IPS-18c (cell line): ENCODE measurements at regions not wholly inside any gene's neighbourhood (a gene's known extent, or its start where the extent isn't known, plus 50 kb on each side); places are given as distances from the start of the nearest gene placed in this dataset.
"Not testable (repeated sequence)": the region's sequence is repeated elsewhere in the genome, so short reads cannot be mapped to it uniquely, and the experiment has no call there.

Experiments used
- H3K4me3 ChIP-seq: 2 replicates; pipeline ENCODE4 v1.7.0; 2013; ENCODE audit warnings: low read depth, mild to moderate bottlenecking, low read length, moderate library complexity; ENCODE audit not compliant: insufficient read depth
- H3K9me3 ChIP-seq: one replicate; pipeline ENCODE4 v1.6.1; 2013; ENCODE audit warnings: mild to moderate bottlenecking, low read length, moderate library complexity; ENCODE audit not compliant: control insufficient read depth, insufficient read depth

DNA sequence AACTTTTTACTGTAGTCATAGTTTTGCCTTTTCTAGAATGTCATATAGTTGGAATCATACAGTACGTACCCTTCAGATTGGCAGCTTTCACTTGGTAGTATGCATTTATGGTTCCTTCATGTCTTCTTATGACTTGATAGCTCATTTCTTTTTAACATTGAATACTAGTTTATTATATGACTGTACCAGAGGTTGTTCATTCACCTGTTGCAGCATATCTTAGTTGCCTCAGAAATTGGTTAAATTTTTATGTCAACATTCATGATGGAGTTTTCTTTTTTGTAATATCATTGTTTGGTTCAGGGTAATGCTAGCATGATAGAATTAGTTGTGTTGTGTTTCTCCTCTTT, 94.8 kb upstream of the CDK13 start:
- H3K4me3 ChIP-seq = no peak overlapping the region

DNA sequence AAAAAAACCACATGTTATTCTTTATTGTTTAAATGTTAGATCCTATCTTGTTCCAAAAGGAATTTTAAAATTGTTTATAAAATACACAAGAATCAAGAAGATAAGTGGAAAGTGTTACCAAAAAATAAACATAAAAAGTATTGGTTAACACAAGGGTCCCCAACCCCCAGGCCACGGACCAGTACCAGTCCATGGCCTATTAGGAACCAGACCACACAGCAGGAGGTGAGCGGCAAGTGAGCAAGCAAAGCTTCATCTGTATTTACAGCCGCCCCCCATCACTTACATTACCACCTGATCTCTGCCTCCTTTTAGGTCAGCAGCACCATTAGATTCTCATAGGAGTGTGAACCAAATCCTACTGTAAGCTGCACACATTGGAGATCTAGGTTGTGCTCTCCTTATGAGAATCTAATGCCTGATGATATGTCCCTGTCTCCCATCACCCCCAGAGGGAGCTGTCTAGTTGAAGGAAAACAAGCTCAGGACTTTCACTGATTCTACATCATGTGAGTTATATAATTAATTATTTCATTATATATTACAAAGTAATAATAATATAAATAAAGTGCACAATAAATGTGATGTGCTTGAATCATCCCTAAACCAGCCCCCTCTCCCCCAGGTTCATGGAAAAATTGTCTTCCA, 86.3 kb upstream of the CDK13 start:
- H3K4me3 ChIP-seq, H3K9me3 ChIP-seq: not testable (repeated sequence)

More for the DNA sequence above, 94.8 kb upstream of the CDK13 start:
- H3K9me3 ChIP-seq = no peaks in the 10 kb centered on the region

DNA sequence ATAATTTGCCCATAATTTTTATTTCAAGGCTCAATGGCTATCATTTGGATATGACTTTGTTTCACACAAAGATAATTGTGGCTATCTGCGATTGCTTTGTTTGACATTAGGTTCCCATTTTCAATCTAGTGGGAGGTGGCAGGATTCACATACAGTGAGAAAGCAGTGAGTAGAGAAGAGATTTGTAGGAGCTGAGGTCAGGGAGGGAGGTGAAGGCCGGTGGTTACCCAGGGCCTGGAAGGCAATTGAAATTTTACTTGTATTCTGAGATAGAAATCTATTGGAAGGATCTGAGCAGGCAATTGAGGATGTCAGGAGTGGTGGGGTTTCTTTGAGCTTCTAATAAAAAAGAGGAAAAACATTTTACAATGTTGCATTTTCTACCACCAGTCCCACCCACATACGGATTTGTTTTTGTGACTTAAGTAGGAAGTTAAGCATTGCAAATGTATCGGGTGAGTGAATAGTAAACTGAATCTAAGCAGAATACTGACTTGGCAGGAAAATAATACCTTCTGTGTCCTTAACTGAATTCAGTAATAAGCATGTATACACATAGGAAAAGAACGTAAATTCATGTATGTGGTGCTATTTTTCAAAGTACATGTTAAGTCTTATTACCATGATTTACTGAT, 80.1 kb upstream of the CDK13 start:
- H3K9me3 ChIP-seq, H3K4me3 ChIP-seq: not testable (repeated sequence)

DNA sequence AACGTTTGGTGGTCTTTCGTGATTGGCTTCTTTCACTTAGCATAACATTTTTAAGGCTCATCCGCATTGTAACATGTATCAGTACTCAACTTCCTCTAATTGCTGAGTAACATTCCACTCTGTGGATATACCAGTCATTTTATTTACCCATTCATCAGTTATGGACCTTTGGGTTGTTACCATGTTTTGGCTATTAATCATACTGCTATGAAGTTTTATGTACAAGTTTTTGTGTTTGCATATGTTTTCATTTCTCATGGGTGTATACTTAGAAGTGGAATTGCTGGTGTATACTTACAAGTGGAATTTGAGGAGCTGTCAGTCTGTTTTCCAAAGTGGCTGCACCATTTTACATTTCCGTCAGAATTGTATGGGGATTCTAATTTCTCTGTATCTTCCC, 78.4 kb upstream of the CDK13 start:
- not testable (repeated sequence) for H3K4me3 ChIP-seq, H3K9me3 ChIP-seq

DNA sequence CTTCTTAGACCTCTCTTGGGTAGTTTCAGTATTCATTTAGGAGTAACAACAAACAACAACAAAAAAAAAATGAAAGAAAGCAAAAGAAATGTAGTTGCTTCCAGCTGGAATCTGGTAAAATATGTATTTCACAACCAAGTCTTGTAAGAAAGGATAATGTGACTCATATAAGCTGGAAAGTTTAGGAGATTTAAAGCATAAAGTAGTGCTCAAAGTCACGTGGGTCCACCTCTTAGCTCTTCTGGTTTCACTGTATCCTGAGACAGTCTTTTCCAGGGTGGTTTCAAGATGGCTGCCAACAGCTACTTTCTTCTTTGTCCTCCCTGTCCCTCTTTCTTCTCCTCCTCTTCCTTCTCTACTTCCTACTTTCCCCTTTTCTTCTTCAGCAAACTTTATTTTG, 69.5 kb upstream of the CDK13 start:
- Histone ChIP-seq H3K9me3 (peaks cover 9% of the 10 kb centered on the region), H3K4me3 (no peak overlapping the region)

DNA sequence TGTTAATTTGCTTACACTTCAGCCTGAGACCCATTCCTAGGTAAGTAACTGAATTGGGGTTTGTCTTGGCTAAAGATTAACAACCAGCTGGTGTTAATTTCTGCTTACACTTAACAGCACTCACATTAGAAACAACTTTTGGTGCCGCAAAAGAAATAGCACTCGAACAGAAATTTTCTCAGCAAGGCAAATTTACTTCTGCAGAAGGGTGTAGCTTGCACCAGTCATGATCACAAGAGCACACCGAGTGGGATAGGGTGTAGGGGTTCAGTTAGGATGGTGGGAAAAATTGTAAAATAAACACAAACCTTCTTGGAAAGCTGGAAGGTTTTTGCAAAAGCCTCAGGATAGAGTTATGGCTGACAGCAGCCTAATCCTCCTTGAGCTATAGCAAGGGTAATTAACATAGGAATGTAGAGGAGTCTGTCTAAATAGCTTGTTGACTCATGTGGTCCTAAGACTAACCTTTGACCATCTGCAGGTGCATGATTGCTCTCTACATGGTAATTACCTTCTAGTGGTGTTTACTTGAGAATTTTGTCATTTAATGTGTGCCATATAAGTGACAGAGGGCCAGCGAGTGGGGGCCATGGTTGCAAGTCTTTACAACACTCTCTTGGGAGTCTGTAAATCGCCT, 67.8 kb upstream of the CDK13 start:
- H3K4me3 ChIP-seq = no peak overlapping the region

DNA sequence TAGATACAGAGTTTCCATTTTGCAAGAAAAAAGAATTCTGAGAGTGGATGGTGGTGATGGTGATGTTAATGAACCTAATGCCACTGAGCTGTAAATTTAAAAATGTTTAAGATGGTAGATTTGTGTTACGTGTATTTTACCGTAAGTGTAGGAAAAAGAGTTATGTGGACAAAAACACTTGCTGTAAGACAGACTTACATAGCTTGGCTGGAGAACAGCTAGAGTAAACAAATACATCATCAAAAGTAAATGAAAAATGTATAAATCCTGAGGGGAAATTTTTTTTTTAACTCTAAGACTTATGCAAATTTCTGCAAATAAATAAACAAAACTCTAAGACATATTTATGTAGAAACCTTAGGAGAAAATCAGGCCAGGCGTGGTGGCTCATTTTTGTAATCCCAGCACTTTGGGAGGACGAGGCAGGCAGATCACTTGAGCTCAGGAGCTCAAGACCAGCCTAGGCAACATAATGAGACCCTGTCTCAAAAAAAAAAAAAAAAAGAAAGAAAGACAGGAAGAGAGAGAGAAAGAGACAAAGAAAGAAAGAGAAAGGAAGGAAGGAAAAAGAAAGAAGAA, 66.2 kb upstream of the CDK13 start:
- H3K9me3 ChIP-seq = peaks cover 9% of the 10 kb centered on the region
- H3K4me3 ChIP-seq = no peak overlapping the region

More for the DNA sequence above, 67.8 kb upstream of the CDK13 start:
- H3K9me3 ChIP-seq = peaks cover 9% of the 10 kb centered on the region

DNA sequence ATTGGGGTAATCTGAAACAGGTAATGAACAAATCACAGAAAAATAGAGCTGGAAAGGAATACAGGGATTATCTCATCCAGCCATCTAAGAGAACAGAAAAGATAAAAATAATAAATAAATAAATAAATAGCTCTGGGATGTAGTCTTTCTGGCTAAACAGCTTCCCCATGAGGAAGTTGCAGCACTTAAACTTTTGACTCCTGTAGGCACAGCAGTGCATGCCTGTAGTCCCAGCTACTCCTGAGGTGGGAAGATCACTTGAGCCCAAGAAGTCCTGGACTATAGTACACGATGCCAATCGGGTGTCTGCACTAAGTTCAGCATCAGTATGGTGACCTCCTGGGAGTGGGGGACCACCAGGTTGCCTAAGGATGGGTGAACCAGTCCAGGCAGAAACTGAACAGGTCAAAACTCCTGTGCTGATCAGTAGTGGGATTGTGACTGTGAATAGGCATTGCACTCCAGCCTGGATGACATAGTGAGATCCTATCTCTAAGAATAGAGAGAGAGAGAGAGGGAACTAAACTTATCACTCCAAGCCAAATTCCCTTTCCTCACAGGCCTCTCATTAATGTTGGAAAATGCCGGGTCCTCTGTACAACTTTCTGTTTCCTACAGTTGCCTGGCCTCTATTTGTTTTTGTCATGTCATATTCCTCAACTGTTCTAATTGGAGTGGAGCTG, 61.7 kb upstream of the CDK13 start:
- no peak overlapping the region for H3K4me3 ChIP-seq
- no peaks in the 10 kb centered on the region for H3K9me3 ChIP-seq

DNA sequence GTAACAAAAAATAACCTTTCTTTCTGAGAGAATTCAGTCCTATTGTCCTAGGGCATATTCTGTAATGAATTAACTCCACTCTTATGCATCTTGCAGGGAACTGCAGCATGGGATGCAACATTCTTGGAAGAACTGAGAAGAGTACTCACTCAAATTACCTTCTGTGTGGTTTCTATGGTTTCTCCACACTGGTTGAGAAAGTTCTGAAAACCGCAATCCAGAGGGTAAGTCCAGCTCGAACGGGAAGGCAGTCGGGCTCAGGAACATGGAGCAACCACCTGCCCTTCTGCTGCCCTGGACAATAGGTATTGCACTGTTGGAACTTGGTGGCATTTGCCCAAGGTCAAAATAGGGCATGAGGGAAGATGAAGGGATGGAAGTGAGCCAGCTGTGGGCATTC, 59.6 kb upstream of the CDK13 start:
- Histone ChIP-seq H3K9me3 (no peaks in the 10 kb centered on the region), H3K4me3 (no peak overlapping the region)

DNA sequence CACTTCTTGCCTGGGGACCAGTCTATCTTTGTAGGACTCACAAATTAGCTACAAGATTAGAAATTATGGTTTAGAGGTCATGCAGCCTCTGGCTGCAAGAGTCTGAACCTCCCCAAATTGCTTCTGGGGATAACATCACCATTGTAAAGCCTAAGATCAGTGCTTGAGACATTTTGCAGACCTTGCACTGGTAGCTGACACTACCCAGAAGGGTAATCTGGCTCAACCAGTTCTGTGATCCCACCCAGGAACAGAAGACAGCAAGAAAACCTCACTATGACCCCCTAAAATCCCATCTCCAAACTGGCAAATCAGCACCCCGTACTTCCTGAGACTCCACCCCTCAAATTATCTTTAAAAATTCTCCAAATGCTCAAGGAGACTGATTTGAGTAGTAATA, 58.2 kb upstream of the CDK13 start:
- Histone ChIP-seq H3K4me3 (no peak overlapping the region), H3K9me3 (no peaks in the 10 kb centered on the region)

DNA sequence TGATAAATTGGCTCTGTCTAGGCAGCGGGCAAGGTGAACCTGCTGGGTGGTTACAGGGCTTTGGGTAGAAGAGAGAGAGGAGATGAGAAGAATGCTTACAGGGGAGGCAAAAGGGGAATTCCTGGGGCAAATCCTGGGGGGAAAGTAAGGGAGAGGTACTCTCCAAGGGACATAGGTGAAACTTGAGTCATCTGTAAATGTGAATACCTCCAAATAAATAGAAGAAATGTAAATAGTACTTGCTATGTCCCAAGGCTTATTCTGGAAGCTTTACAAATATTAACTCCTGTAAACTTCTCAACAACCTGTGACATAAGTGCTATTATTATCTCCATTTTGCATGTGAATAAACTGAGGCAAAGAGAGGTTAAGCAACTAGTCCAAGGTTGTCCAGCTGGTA, 57.7 kb upstream of the CDK13 start:
- Histone ChIP-seq H3K4me3 (no peak overlapping the region), H3K9me3 (no peaks in the 10 kb centered on the region)

DNA sequence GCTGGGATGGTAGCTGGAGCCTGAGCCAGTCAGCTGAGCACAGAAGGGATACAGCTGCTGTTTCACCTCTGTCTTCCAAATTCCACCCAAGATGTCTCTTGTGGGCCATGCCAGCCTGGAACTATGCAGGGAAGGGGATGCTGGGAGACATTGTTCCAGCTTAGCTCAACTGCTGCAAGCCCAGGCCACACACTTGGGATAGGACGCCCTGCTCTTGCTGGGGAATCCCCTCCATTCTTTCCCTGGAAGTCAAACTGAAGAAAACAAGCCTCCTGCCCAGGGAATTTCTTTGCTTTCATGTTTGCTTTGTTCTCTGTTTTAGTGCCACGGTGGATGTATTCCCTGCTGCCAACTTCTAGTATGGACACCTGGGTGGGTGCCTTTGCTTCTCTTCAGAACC, 55.2 kb upstream of the CDK13 start:
- H3K4me3 ChIP-seq = no peak overlapping the region

DNA sequence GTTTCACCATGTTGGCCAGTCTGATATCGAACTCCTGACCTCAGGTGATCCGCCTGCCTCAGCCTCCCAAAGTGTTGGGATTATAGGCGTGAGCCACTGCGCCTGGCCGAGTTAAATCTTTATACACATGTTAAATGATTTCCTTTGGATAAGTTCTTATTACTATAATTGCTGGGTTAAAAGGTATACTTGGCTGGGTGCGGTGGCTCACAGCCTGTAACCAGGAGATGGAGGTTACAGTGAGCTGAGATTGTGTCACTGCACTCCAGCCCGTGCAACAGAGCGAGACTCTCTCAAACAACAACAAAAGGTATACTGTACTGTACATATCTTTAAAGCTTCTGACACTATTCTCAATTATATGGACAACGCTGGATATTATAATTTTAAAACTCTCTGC, 53.2 kb upstream of the CDK13 start:
- Histone ChIP-seq H3K9me3 (no peaks in the 10 kb centered on the region), H3K4me3 (no peak overlapping the region)

More for the DNA sequence above, 55.2 kb upstream of the CDK13 start:
- H3K9me3 ChIP-seq = no peaks in the 10 kb centered on the region

DNA sequence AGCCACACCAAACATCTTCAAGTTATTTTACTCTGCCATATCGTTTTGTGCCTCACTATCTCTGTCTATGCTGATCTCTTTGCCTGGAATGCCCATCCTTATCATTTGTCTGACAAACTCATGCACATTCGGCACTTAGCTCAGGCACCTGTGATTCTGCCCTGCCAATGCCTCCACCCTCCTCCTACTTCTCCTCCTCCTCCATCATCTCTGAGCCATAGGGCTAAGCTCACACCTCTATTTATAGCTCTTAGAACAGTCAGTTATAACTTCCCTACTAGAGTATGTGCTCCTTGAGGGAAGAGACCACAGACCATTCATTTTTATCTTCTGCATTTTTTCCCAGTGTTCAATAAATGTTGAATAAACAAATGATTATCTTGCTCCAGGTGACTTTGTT, 51.2 kb upstream of the CDK13 start:
- Histone ChIP-seq H3K4me3 (no peak overlapping the region), H3K9me3 (no peaks in the 10 kb centered on the region)
